Vagina (tissue), 2 donors: ENCODE measurements at regions not wholly inside any gene's neighbourhood (a gene's known extent, or its start where the extent isn't known, plus 50 kb on each side); places are given as distances from the start of the nearest gene placed in this dataset.

Source experiments
- DNase-seq, 2 donors: peaks; one replicate each; pipeline ENCODE4 v3.0.0-alpha.2; 2017; ENCODE audit errors: extremely low spot score in 2 of 2
- H3K27ac ChIP-seq: fragments of 200-600 bp; sonication (generic); one replicate; pipeline ENCODE4 v1.5.1; 2019
- H3K27me3 ChIP-seq: fragments of 200-600 bp; sonication (generic); one replicate; pipeline ENCODE4 v1.5.1; 2019
- H3K36me3 ChIP-seq, 2 donors: fragments of 200-600 bp; sonication (generic); one replicate each; pipeline ENCODE4 v1.5.1; 2017 to 2019
- H3K4me1 ChIP-seq: fragments of 200-600 bp; sonication (generic); one replicate; pipeline ENCODE4 v1.5.1; 2019
- H3K4me3 ChIP-seq, 2 donors: fragments of 200-600 bp; sonication (generic); 1 replicate in 1 of 2; 2 replicates in 1 of 2; pipeline ENCODE4 v1.5.1; 2016 to 2019
- H3K9me3 ChIP-seq: fragments of 200-600 bp; sonication (generic); one replicate; pipeline ENCODE4 v1.5.1; 2019
- POLR2A ChIP-seq, 2 donors: fragments of 450-650 bp; IDR thresholded peaks; one replicate each; pipeline ENCODE4 v1.6.1; 2017; ENCODE audit warnings: antibody characterized with exemption in 2 of 2, mild to moderate bottlenecking in 2 of 2, moderate library complexity in 2 of 2
- POLR2AphosphoS5 ChIP-seq, 2 donors: sonication (generic); formaldehyde crosslinking; IDR thresholded peaks; one replicate each; pipeline ENCODE4 v1.9.0; 2017; ENCODE audit warnings: antibody characterized with exemption in 2 of 2, mild to moderate bottlenecking in 2 of 2, low read depth in 1 of 2; ENCODE audit not compliant: insufficient read depth in 1 of 2
- intact Hi-C: fragments of 100-400 bp; cut with DNase I; formaldehyde crosslinking; loops from one replicate; pipeline ENCODE4 v1.15.1; 2023
- TF ChIP-seq, protein P1 (sequence below), 3 experiments: fragments of 450-650 bp in 2 of 3; fragments of 200-600 bp in 1 of 3; sonication (generic) in 1 of 3; IDR thresholded peaks; one replicate each; pipeline ENCODE4 v1.5.1; 2017 to 2019; ENCODE audit warnings: antibody characterized with exemption in 3 of 3, mild to moderate bottlenecking in 2 of 3, moderate library complexity in 2 of 3

DNA sequence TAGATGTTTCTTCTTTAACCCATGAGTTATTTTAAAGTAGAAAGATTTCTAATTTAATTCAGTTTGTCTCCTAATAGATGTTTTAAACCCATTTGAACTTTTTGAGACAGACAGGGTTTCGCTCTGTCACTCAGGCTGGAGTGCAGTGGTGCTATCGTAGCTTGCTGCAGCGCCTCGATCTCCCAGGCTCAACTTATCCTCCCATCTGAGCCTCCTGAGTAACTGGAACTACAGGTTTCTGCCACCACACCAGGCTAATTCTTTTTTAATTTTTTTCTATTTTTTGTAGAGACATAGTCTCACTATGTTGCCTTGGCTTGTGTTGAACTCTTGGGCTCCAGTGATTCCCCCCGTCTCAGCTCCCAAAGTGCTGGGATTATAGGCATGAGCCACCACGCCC is 53.0 kb upstream of the RAB18 start:
- no peaks in the 10 kb centered on the region for H3K4me1 ChIP-seq
- no peak overlapping the region for H3K4me3 ChIP-seq
- no peaks in the 10 kb centered on the region for H3K36me3 ChIP-seq
- H3K9me3 ChIP-seq: no peaks in the 10 kb centered on the region
- no peak for DNase-seq
- H3K27me3 ChIP-seq: no peaks in the 10 kb centered on the region
- TF ChIP-seq POLR2A (IDR thresholded peaks at IDR 0.05) (no peak), POLR2AphosphoS5 (IDR thresholded peaks at IDR 0.05; ENCODE audit: insufficient read depth in 1 of 2, low read depth in 1 of 2) (no peak)
- TF ChIP-seq, protein P1, sequence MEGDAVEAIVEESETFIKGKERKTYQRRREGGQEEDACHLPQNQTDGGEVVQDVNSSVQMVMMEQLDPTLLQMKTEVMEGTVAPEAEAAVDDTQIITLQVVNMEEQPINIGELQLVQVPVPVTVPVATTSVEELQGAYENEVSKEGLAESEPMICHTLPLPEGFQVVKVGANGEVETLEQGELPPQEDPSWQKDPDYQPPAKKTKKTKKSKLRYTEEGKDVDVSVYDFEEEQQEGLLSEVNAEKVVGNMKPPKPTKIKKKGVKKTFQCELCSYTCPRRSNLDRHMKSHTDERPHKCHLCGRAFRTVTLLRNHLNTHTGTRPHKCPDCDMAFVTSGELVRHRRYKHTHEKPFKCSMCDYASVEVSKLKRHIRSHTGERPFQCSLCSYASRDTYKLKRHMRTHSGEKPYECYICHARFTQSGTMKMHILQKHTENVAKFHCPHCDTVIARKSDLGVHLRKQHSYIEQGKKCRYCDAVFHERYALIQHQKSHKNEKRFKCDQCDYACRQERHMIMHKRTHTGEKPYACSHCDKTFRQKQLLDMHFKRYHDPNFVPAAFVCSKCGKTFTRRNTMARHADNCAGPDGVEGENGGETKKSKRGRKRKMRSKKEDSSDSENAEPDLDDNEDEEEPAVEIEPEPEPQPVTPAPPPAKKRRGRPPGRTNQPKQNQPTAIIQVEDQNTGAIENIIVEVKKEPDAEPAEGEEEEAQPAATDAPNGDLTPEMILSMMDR (IDR thresholded peaks at IDR 0.05): no peak
- intact Hi-C loops: no loop called here
- no peak overlapping the region for H3K27ac ChIP-seq

- Histone ChIP-seq H3K27me3 (no peaks in the 10 kb centered on the region), H3K4me3 (no peak overlapping the region), H3K27ac (no peak overlapping the region), H3K4me1 (no peaks in the 10 kb centered on the region), H3K9me3 (no peaks in the 10 kb centered on the region), H3K36me3 (no peaks in the 10 kb centered on the region)
- no peak for DNase-seq
- TF ChIP-seq, protein P1 (IDR thresholded peaks at IDR 0.05): no peak
- TF ChIP-seq POLR2A (IDR thresholded peaks at IDR 0.05): no peak
- TF ChIP-seq POLR2AphosphoS5 (IDR thresholded peaks at IDR 0.05; ENCODE audit: insufficient read depth in 1 of 2, low read depth in 1 of 2): no peak
- intact Hi-C loops: no loop called here
Measured at GRCh38 chr10:27450225-27450624, 53.9 kb upstream of the RAB18 start.

- H3K36me3 ChIP-seq: no peaks in the 10 kb centered on the region
- H3K4me1 ChIP-seq: no peaks in the 10 kb centered on the region
- H3K27me3 ChIP-seq: no peaks in the 10 kb centered on the region
- TF ChIP-seq, protein P1 (IDR thresholded peaks at IDR 0.05): no peak
- TF ChIP-seq POLR2AphosphoS5 (IDR thresholded peaks at IDR 0.05; ENCODE audit: insufficient read depth in 1 of 2, low read depth in 1 of 2) (no peak), POLR2A (IDR thresholded peaks at IDR 0.05) (no peak)
- no peaks in the 10 kb centered on the region for H3K9me3 ChIP-seq
- H3K27ac ChIP-seq: no peak overlapping the region
- H3K4me3 ChIP-seq: no peak overlapping the region
- intact Hi-C loops: no loop called here
- no peak for DNase-seq
Measured at GRCh38 chr10:27449571-27449970, 54.5 kb upstream of the RAB18 start.

GRCh38 chr10:27448921-27449320 is 55.2 kb upstream of the RAB18 start:
- Histone ChIP-seq H3K4me3 (no peak overlapping the region), H3K36me3 (no peaks in the 10 kb centered on the region), H3K27me3 (no peaks in the 10 kb centered on the region), H3K4me1 (no peaks in the 10 kb centered on the region), H3K27ac (no peak overlapping the region), H3K9me3 (no peaks in the 10 kb centered on the region)
- intact Hi-C loops: no loop called here
- DNase-seq: no peak
- TF ChIP-seq POLR2A (IDR thresholded peaks at IDR 0.05) (no peak), POLR2AphosphoS5 (IDR thresholded peaks at IDR 0.05; ENCODE audit: insufficient read depth in 1 of 2, low read depth in 1 of 2) (no peak)
- TF ChIP-seq, protein P1 (IDR thresholded peaks at IDR 0.05): no peak

GRCh38 chr10:27447540-27447939 is 56.6 kb upstream of the RAB18 start:
- no peaks in the 10 kb centered on the region for H3K36me3 ChIP-seq
- H3K27me3 ChIP-seq: no peaks in the 10 kb centered on the region
- intact Hi-C loops: no loop called here
- H3K4me3 ChIP-seq: no peak overlapping the region
- no peak for DNase-seq
- no peaks in the 10 kb centered on the region for H3K4me1 ChIP-seq
- TF ChIP-seq POLR2A (IDR thresholded peaks at IDR 0.05) (no peak), POLR2AphosphoS5 (IDR thresholded peaks at IDR 0.05; ENCODE audit: insufficient read depth in 1 of 2, low read depth in 1 of 2) (no peak)
- TF ChIP-seq, protein P1 (IDR thresholded peaks at IDR 0.05): no peak
- no peak overlapping the region for H3K27ac ChIP-seq
- no peaks in the 10 kb centered on the region for H3K9me3 ChIP-seq
